ENCODE measurements at regions not wholly inside any gene's neighbourhood (a gene's known extent, or its start where the extent isn't known, plus 50 kb on each side); places are given as distances from the start of the nearest gene placed in this dataset.

GRCh38 chr6:27795697-27796494, 116.3 kb downstream of the OR2B2 start (continued):
- TF ChIP-seq ZNF878 (CRISPR knock-in tag; IDR thresholded peaks at IDR 0.05) (no peak), ZNF790 (CRISPR knock-in tag; IDR thresholded peaks at IDR 0.05; ENCODE audit: borderline replicate concordance) (no peak), ZSCAN5A (CRISPR knock-in tag; IDR thresholded peaks at IDR 0.05; ENCODE audit: borderline replicate concordance) (no peak), PHF5A (CRISPR knock-in tag; IDR thresholded peaks at IDR 0.05; ENCODE audit: low read depth, unreplicated experiment) (peak; percentile 36), ZNF564 (CRISPR knock-in tag; IDR thresholded peaks at IDR 0.05) (no peak), POLR2G (IDR thresholded peaks at IDR 0.05; ENCODE audit: low read depth, low read length) (0 out of 2 replicates have a peak, but pooled peaks have one; percentile 35), JUNB (CRISPR knock-in tag; IDR thresholded peaks at IDR 0.05; ENCODE audit: borderline replicate concordance) (no peak), ZNF101 (CRISPR knock-in tag; IDR thresholded peaks at IDR 0.05; ENCODE audit: borderline replicate concordance, low read depth) (no peak), E2F1 (CRISPR knock-in tag; IDR thresholded peaks at IDR 0.05) (no peak), FOXO4 (CRISPR knock-in tag; conservative IDR thresholded peaks at IDR 0.05) (no peak), ZC3H4 (CRISPR knock-in tag; IDR thresholded peaks at IDR 0.05; ENCODE audit: borderline replicate concordance) (no peak), ZNF142 (CRISPR knock-in tag; IDR thresholded peaks at IDR 0.05) (no peak), CBX1 (IDR thresholded peaks at IDR 0.05; ENCODE audit: low read depth) (no peak), ZGPAT (CRISPR knock-in tag; IDR thresholded peaks at IDR 0.05) (peak; percentile 94), ZFP90 (CRISPR knock-in tag; IDR thresholded peaks at IDR 0.05; ENCODE audit: borderline replicate concordance) (peak; percentile 64; the same call in 1 of the 2 replicates), ZNF713 (CRISPR knock-in tag; IDR thresholded peaks at IDR 0.05) (no peak)

All from HepG2 (cell line).